Mucosa of descending colon (tissue), 3 donors: ENCODE measurements at regions not wholly inside any gene's neighbourhood (a gene's known extent, or its start where the extent isn't known, plus 50 kb on each side); places are given as distances from the start of the nearest gene placed in this dataset.

Experiments used
- ATAC-seq: fragments of 200-7000 bp; cut with Tn5 transposase; one replicate; pipeline ENCODE4 v1.9.1; 2020; ENCODE audit warnings: mild to moderate bottlenecking, moderate library complexity
- DNase-seq, 3 donors: peaks; one replicate each; pipeline ENCODE4 v3.0.0-alpha.2; 2020
- H3K36me3 ChIP-seq: fragments of 200-600 bp; one replicate; pipeline ENCODE4 v1.8.0; 2021; ENCODE audit warnings: low read depth, mild to moderate bottlenecking
- H3K4me1 ChIP-seq: fragments of 200-600 bp; one replicate; pipeline ENCODE4 v1.8.0; 2021; ENCODE audit warnings: low read depth, mild to moderate bottlenecking
- H3K4me3 ChIP-seq: fragments of 200-600 bp; one replicate; pipeline ENCODE4 v1.8.0; 2021; ENCODE audit warnings: mild to moderate bottlenecking
- H3K9me3 ChIP-seq: fragments of 200-600 bp; one replicate; pipeline ENCODE4 v1.8.0; 2021; ENCODE audit warnings: mild to moderate bottlenecking
- CTCF ChIP-seq: fragments of 200-600 bp; IDR thresholded peaks from one replicate; pipeline ENCODE4 v1.8.0; 2022; ENCODE audit warnings: antibody characterized with exemption, mild to moderate bottlenecking
- intact Hi-C, 2 donors: fragments of 100-400 bp; cut with DNase I in 1 of 2; cut with micrococcal nuclease in 1 of 2; formaldehyde crosslinking; loops; one replicate each; pipeline versions ENCODE4 v1.11.0 to v1.11.1; 2022; cut with DNase I, micrococcal nuclease
- donor health status: DM: no; HTN: no; CAD: no; lungs with moderate emphysema.
- donor health status: DM: no; HTN: no; CAD: no.
- donor health status: DM: no; HTN: yes; CAD: no.

GRCh38 chr1:11388617-11389016, 90.3 kb upstream of the DISP3 start:
- intact Hi-C loops: no loop called here
- ATAC-seq: no peak
- no peaks in the 10 kb centered on the region for H3K36me3 ChIP-seq
- H3K9me3 ChIP-seq: no peaks in the 10 kb centered on the region
- no peak overlapping the region for H3K4me3 ChIP-seq
- TF ChIP-seq CTCF: no peak
- no peaks in the 10 kb centered on the region for H3K4me1 ChIP-seq
- DNase-seq: no peak

GRCh38 chr1:11391327-11391726, 87.6 kb upstream of the DISP3 start:
- no peak for TF ChIP-seq CTCF
- no peaks in the 10 kb centered on the region for H3K36me3 ChIP-seq
- intact Hi-C loops: no loop called here
- ATAC-seq (no peak), DNase-seq (no peak)
- no peaks in the 10 kb centered on the region for H3K4me1 ChIP-seq
- H3K9me3 ChIP-seq: no peaks in the 10 kb centered on the region
- H3K4me3 ChIP-seq: no peak overlapping the region

GRCh38 chr1:11391886-11392285, 87.1 kb upstream of the DISP3 start:
- ATAC-seq (no peak), DNase-seq (no peak)
- intact Hi-C loops: no loop called here
- no peaks in the 10 kb centered on the region for H3K4me1 ChIP-seq
- TF ChIP-seq CTCF: no peak
- H3K9me3 ChIP-seq: no peaks in the 10 kb centered on the region
- no peaks in the 10 kb centered on the region for H3K36me3 ChIP-seq
- H3K4me3 ChIP-seq: no peak overlapping the region

GRCh38 chr1:11394592-11395245, 84.2 kb upstream of the DISP3 start:
- Histone ChIP-seq H3K36me3 (no peaks in the 10 kb centered on the region), H3K4me1 (no peaks in the 10 kb centered on the region), H3K4me3 (no peak overlapping the region), H3K9me3 (no peaks in the 10 kb centered on the region)
- DNase-seq: peak in 2 of 3 donors; percentile 23 to 29
- intact Hi-C loops: no loop called here
- TF ChIP-seq CTCF: no peak
- ATAC-seq: peak; percentile 90

- intact Hi-C loops: no loop called here
- ATAC-seq: no peak
- TF ChIP-seq CTCF: no peak
Observed at GRCh38 chr1:11395616-11396015, 83.3 kb upstream of the DISP3 start.

More at GRCh38 chr1:11395616-11396015, 83.3 kb upstream of the DISP3 start:
- Histone ChIP-seq H3K4me1 (no peaks in the 10 kb centered on the region), H3K4me3 (no peak overlapping the region), H3K36me3 (no peaks in the 10 kb centered on the region), H3K9me3 (no peaks in the 10 kb centered on the region)
- DNase-seq: no peak
